Skeletal muscle satellite cell (primary cell): ENCODE measurements at regions not wholly inside any gene's neighbourhood (a gene's known extent, or its start where the extent isn't known, plus 50 kb on each side); places are given as distances from the start of the nearest gene placed in this dataset.
"Not testable (repeated sequence)": the region's sequence is repeated elsewhere in the genome, so short reads cannot be mapped to it uniquely, and the experiment has no call there.

ENCODE experiments used
- H3K27me3 ChIP-seq: 2 replicates; pipeline ENCODE4 v1.7.0; 2013; ENCODE audit warnings: low read length; ENCODE audit not compliant: control insufficient read depth, insufficient read depth
- H3K36me3 ChIP-seq: 2 replicates; pipeline ENCODE4 v1.7.0; 2013; ENCODE audit warnings: mild to moderate bottlenecking, control low read depth, low read length; ENCODE audit not compliant: insufficient read depth
- H3K4me1 ChIP-seq: 2 replicates; pipeline ENCODE4 v1.7.0; 2013; ENCODE audit warnings: low read length; ENCODE audit not compliant: control insufficient read depth, insufficient read depth
- H3K4me2 ChIP-seq: 2 replicates; pipeline ENCODE4 v1.7.0; 2013; ENCODE audit warnings: mild to moderate bottlenecking, low read length
- H3K4me3 ChIP-seq: 2 replicates; pipeline ENCODE4 v1.7.0; 2013; ENCODE audit warnings: low read length
- H3K9ac ChIP-seq: 2 replicates; pipeline ENCODE4 v1.7.0; 2013; ENCODE audit warnings: mild to moderate bottlenecking, low read depth, low read length, moderate library complexity
- H3K9me3 ChIP-seq: replicated peaks from 2 replicates; pipeline ENCODE4 v1.7.0; 2013; ENCODE audit warnings: mild to moderate bottlenecking, control low read depth, low read length

- no peaks in the 10 kb centered on the region for H3K4me1 ChIP-seq
- H3K27me3 ChIP-seq = no peaks in the 10 kb centered on the region
- no peak overlapping the region for H3K4me2 ChIP-seq
- no peak overlapping the region for H3K9ac ChIP-seq
- H3K36me3 ChIP-seq = no peaks in the 10 kb centered on the region
- H3K4me3 ChIP-seq = no peak overlapping the region
- peaks cover 12% of the 10 kb centered on the region for H3K9me3 ChIP-seq
These were observed 392.1 kb upstream of the FRG1 start for GRCh38 chr4:189548484-189549125.

- not testable (repeated sequence) for H3K4me1 ChIP-seq, H3K9ac ChIP-seq, H3K9me3 ChIP-seq, H3K27me3 ChIP-seq, H3K4me2 ChIP-seq, H3K4me3 ChIP-seq, H3K36me3 ChIP-seq
These were observed 388.6 kb upstream of the FRG1 start for GRCh38 chr4:189551931-189552670.

- H3K36me3 ChIP-seq, H3K4me1 ChIP-seq, H3K9me3 ChIP-seq, H3K4me3 ChIP-seq, H3K4me2 ChIP-seq, H3K9ac ChIP-seq, H3K27me3 ChIP-seq: not testable (repeated sequence)
These were observed 380.1 kb upstream of the FRG1 start for GRCh38 chr4:189560605-189561004.

- not testable (repeated sequence) for H3K27me3 ChIP-seq, H3K4me1 ChIP-seq, H3K9me3 ChIP-seq, H3K9ac ChIP-seq, H3K4me3 ChIP-seq, H3K36me3 ChIP-seq, H3K4me2 ChIP-seq
These were observed 376.9 kb upstream of the FRG1 start for GRCh38 chr4:189563751-189564150.

GRCh38 chr4:189566271-189566670 is 374.4 kb upstream of the FRG1 start:
- H3K36me3 ChIP-seq, H3K4me1 ChIP-seq, H3K27me3 ChIP-seq, H3K4me2 ChIP-seq, H3K9ac ChIP-seq, H3K4me3 ChIP-seq, H3K9me3 ChIP-seq: not testable (repeated sequence)

- not testable (repeated sequence) for H3K4me2 ChIP-seq, H3K4me3 ChIP-seq, H3K9me3 ChIP-seq, H3K27me3 ChIP-seq, H3K4me1 ChIP-seq, H3K9ac ChIP-seq, H3K36me3 ChIP-seq
These were observed 373.8 kb upstream of the FRG1 start for GRCh38 chr4:189566900-189567299.

GRCh38 chr4:189579645-189580044 is 361.0 kb upstream of the FRG1 start:
- not testable (repeated sequence) for H3K27me3 ChIP-seq, H3K4me3 ChIP-seq, H3K36me3 ChIP-seq, H3K4me2 ChIP-seq, H3K4me1 ChIP-seq, H3K9me3 ChIP-seq, H3K9ac ChIP-seq

GRCh38 chr4:189586908-189587632 is 353.6 kb upstream of the FRG1 start:
- not testable (repeated sequence) for H3K4me2 ChIP-seq, H3K4me1 ChIP-seq, H3K27me3 ChIP-seq, H3K9ac ChIP-seq, H3K36me3 ChIP-seq, H3K9me3 ChIP-seq, H3K4me3 ChIP-seq

GRCh38 chr4:189589201-189589600 is 351.5 kb upstream of the FRG1 start:
- H3K36me3 ChIP-seq, H3K9me3 ChIP-seq, H3K27me3 ChIP-seq, H3K9ac ChIP-seq, H3K4me1 ChIP-seq, H3K4me2 ChIP-seq, H3K4me3 ChIP-seq: not testable (repeated sequence)

- Histone ChIP-seq H3K36me3 (no peaks in the 10 kb centered on the region), H3K4me3 (no peak overlapping the region), H3K4me1 (no peaks in the 10 kb centered on the region), H3K9ac (no peak overlapping the region), H3K9me3 (peaks cover 3% of the 10 kb centered on the region), H3K27me3 (no peaks in the 10 kb centered on the region), H3K4me2 (no peak overlapping the region)
These were observed 347.8 kb upstream of the FRG1 start for GRCh38 chr4:189592890-189593289.

- Histone ChIP-seq H3K27me3 (no peaks in the 10 kb centered on the region), H3K9me3 (peaks cover 6% of the 10 kb centered on the region), H3K9ac (no peak overlapping the region), H3K36me3 (no peaks in the 10 kb centered on the region), H3K4me2 (no peak overlapping the region), H3K4me3 (no peak overlapping the region), H3K4me1 (no peaks in the 10 kb centered on the region)
These were observed 343.3 kb upstream of the FRG1 start for GRCh38 chr4:189597341-189597740.

- Histone ChIP-seq H3K4me3 (no peak overlapping the region), H3K4me1 (no peaks in the 10 kb centered on the region), H3K9ac (no peak overlapping the region), H3K27me3 (no peaks in the 10 kb centered on the region), H3K9me3 (peaks cover 6% of the 10 kb centered on the region), H3K4me2 (no peak overlapping the region), H3K36me3 (no peaks in the 10 kb centered on the region)
These were observed 340.4 kb upstream of the FRG1 start for GRCh38 chr4:189600264-189600663.
